ENCODE measurements at regions not wholly inside any gene's neighbourhood (a gene's known extent, or its start where the extent isn't known, plus 50 kb on each side); places are given as distances from the start of the nearest gene placed in this dataset.

DNA sequence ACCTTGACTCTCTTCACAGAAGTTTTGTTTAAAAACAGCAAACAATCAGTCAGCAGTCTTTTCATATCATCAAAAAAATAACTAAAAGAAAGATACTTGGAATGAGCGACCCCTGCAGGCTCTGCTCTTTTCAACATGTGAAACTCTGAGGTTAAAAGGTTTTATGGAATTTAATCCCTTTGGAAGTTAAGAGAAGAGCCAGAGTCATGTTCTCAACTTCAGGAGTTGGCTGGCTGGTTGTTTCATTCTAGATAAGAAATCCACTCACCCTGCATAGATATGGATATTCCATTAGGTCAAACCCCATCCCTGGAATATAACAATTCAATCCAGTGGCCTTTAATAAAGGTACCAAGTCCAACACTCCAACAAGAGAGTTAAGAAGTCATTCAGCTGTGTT, 115.6 kb upstream of the RMDN2 start:
- no peaks in the 10 kb centered on the region for H3K9me3 ChIP-seq (ENCODE audit: control insufficient read depth, insufficient read depth, low read depth, low read length)
- no peak overlapping the region for H3K4me3 ChIP-seq (ENCODE audit: low read depth in 2 of 2, low read length in 2 of 2)
- no peaks in the 10 kb centered on the region for H3K27me3 ChIP-seq (ENCODE audit: control insufficient read depth, insufficient read depth, low read length)
- H3K4me1 ChIP-seq (ENCODE audit: control insufficient read depth, insufficient read depth, low read length): no peaks in the 10 kb centered on the region
- intact Hi-C loops (cut with micrococcal nuclease; ENCODE audit: unreplicated experiment) (no loop called here), in situ Hi-C loops (cut with HindIII; ENCODE audit: low pct_unique_long_range_greater_than_20kb, low sequenced_read_pairs) (no loop called here)
- TF ChIP-seq, protein P1, sequence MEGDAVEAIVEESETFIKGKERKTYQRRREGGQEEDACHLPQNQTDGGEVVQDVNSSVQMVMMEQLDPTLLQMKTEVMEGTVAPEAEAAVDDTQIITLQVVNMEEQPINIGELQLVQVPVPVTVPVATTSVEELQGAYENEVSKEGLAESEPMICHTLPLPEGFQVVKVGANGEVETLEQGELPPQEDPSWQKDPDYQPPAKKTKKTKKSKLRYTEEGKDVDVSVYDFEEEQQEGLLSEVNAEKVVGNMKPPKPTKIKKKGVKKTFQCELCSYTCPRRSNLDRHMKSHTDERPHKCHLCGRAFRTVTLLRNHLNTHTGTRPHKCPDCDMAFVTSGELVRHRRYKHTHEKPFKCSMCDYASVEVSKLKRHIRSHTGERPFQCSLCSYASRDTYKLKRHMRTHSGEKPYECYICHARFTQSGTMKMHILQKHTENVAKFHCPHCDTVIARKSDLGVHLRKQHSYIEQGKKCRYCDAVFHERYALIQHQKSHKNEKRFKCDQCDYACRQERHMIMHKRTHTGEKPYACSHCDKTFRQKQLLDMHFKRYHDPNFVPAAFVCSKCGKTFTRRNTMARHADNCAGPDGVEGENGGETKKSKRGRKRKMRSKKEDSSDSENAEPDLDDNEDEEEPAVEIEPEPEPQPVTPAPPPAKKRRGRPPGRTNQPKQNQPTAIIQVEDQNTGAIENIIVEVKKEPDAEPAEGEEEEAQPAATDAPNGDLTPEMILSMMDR (IDR thresholded peaks at IDR 0.05): peak; percentile 18; the same call in 1 of the 2 replicates
- TF ChIP-seq POLR2AphosphoS5 (IDR thresholded peaks at IDR 0.05; ENCODE audit: low read depth, low read length) (no peak), SIN3A (IDR thresholded peaks at IDR 0.05; ENCODE audit: borderline replicate concordance, insufficient read depth, low read depth, low read length) (no peak), TCF7L2 (IDR thresholded peaks at IDR 0.05; ENCODE audit: low read depth, low read length) (no peak)
- TF ChIP-seq, protein P2, sequence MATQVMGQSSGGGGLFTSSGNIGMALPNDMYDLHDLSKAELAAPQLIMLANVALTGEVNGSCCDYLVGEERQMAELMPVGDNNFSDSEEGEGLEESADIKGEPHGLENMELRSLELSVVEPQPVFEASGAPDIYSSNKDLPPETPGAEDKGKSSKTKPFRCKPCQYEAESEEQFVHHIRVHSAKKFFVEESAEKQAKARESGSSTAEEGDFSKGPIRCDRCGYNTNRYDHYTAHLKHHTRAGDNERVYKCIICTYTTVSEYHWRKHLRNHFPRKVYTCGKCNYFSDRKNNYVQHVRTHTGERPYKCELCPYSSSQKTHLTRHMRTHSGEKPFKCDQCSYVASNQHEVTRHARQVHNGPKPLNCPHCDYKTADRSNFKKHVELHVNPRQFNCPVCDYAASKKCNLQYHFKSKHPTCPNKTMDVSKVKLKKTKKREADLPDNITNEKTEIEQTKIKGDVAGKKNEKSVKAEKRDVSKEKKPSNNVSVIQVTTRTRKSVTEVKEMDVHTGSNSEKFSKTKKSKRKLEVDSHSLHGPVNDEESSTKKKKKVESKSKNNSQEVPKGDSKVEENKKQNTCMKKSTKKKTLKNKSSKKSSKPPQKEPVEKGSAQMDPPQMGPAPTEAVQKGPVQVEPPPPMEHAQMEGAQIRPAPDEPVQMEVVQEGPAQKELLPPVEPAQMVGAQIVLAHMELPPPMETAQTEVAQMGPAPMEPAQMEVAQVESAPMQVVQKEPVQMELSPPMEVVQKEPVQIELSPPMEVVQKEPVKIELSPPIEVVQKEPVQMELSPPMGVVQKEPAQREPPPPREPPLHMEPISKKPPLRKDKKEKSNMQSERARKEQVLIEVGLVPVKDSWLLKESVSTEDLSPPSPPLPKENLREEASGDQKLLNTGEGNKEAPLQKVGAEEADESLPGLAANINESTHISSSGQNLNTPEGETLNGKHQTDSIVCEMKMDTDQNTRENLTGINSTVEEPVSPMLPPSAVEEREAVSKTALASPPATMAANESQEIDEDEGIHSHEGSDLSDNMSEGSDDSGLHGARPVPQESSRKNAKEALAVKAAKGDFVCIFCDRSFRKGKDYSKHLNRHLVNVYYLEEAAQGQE (IDR thresholded peaks at IDR 0.05; ENCODE audit: insufficient read depth in 1 of 2, low read depth in 2 of 2, low read length in 1 of 2): no peak
- POLR2A ChIA-PET: no interaction called here
- CTCF ChIA-PET: no interaction called here
- no peak for DNase-seq (ENCODE audit: low read depth, low spot score)
- H3K27ac ChIP-seq (ENCODE audit: low read length): no peak overlapping the region
- H3K36me3 ChIP-seq (ENCODE audit: control insufficient read depth, insufficient read depth, low read length): no peaks in the 10 kb centered on the region
- no TSS peak for BruUV-seq (replicated peaks)
- no peak for ATAC-seq

DNA sequence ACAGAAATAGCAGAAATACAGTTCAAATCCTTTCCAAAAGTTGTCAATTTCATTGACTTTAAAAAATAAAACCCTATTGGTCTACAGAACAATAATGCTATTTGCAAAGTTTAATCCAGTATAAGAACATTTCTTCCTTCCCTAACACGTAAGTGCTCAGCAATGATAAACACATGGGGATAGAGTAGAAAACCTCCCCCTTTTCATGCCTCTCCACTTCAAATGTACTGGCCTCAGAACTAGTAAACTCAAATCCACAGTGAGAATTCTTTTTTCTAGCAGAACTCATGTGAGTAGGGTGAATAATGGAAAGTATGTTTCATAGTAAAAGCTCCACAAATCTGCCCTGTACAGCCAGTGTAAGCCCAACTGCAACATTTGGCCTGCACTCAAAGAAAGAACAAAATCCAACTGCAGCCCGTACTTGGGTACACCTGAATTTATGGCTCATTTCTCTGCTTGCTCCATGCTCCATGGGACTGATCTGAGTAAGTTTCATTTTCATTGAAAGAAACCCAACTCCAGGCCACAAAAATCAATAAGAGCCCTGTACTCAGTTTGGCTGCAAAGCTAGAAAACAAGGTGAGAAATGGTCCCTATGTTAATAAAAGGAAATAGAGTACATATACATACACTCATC, 115.0 kb upstream of the RMDN2 start:
- Histone ChIP-seq H3K4me3 (ENCODE audit: low read depth in 2 of 2, low read length in 2 of 2) (no peak overlapping the region), H3K27ac (ENCODE audit: low read length) (no peak overlapping the region), H3K27me3 (ENCODE audit: control insufficient read depth, insufficient read depth, low read length) (no peaks in the 10 kb centered on the region), H3K4me1 (ENCODE audit: control insufficient read depth, insufficient read depth, low read length) (no peaks in the 10 kb centered on the region), H3K9me3 (ENCODE audit: control insufficient read depth, insufficient read depth, low read depth, low read length) (no peaks in the 10 kb centered on the region), H3K36me3 (ENCODE audit: control insufficient read depth, insufficient read depth, low read length) (no peaks in the 10 kb centered on the region)
- TF ChIP-seq, protein P1 (IDR thresholded peaks at IDR 0.05): no peak
- TF ChIP-seq TCF7L2 (IDR thresholded peaks at IDR 0.05; ENCODE audit: low read depth, low read length) (no peak), POLR2AphosphoS5 (IDR thresholded peaks at IDR 0.05; ENCODE audit: low read depth, low read length) (no peak), SIN3A (IDR thresholded peaks at IDR 0.05; ENCODE audit: borderline replicate concordance, insufficient read depth, low read depth, low read length) (no peak)
- TF ChIP-seq, protein P2 (IDR thresholded peaks at IDR 0.05; ENCODE audit: insufficient read depth in 1 of 2, low read depth in 2 of 2, low read length in 1 of 2): no peak
- ChIA-PET CTCF (no interaction called here), POLR2A (interaction anchor here (0.6 kb wide), 1 partner anchor 47 kb away, joined by 10 read pairs; no protein-coding TSS in a partner anchor)
- DNase-seq (ENCODE audit: low read depth, low spot score) (no peak), ATAC-seq (no peak)
- intact Hi-C loops (cut with micrococcal nuclease; ENCODE audit: unreplicated experiment) (no loop called here), in situ Hi-C loops (cut with HindIII; ENCODE audit: low pct_unique_long_range_greater_than_20kb, low sequenced_read_pairs) (no loop called here)
- no TSS peak for BruUV-seq (replicated peaks)
